ENCODE measurements at regions not wholly inside any gene's neighbourhood (a gene's known extent, or its start where the extent isn't known, plus 50 kb on each side); places are given as distances from the start of the nearest gene placed in this dataset.

GRCh38 chr5:2148312-2149194 lies 265.8 kb upstream of the IRX4 start:
- TF ChIP-seq POLR2AphosphoS5 (IDR thresholded peaks at IDR 0.05) = no peak
- TF ChIP-seq, protein P1, sequence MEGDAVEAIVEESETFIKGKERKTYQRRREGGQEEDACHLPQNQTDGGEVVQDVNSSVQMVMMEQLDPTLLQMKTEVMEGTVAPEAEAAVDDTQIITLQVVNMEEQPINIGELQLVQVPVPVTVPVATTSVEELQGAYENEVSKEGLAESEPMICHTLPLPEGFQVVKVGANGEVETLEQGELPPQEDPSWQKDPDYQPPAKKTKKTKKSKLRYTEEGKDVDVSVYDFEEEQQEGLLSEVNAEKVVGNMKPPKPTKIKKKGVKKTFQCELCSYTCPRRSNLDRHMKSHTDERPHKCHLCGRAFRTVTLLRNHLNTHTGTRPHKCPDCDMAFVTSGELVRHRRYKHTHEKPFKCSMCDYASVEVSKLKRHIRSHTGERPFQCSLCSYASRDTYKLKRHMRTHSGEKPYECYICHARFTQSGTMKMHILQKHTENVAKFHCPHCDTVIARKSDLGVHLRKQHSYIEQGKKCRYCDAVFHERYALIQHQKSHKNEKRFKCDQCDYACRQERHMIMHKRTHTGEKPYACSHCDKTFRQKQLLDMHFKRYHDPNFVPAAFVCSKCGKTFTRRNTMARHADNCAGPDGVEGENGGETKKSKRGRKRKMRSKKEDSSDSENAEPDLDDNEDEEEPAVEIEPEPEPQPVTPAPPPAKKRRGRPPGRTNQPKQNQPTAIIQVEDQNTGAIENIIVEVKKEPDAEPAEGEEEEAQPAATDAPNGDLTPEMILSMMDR (IDR thresholded peaks at IDR 0.05 in 8 of 11, conservative IDR thresholded peaks at IDR 0.05 in 3 of 11) = no peak
- no peak overlapping the region for H3K27ac ChIP-seq
- no peaks in the 10 kb centered on the region for H3K4me1 ChIP-seq
- WGBS, 5 donors = 73 to 88% (median 81%) methylated on average over 14 of the region's 14 CpGs
- peaks cover 0 to 34% (median 0%) of the 10 kb centered on the region in 7 donors for H3K27me3 ChIP-seq (replicated peaks in 1 of 7)
- intact Hi-C loops (cut with DNase I; ENCODE audit: low total_unique reads) = no loop called here
- H3K36me3 ChIP-seq = no peaks in the 10 kb centered on the region
- DNase-seq = peak; percentile 64
- H3K4me3 ChIP-seq = no peak overlapping the region
- H3K9me3 ChIP-seq = peaks cover 0 to 19% (median 5%) of the 10 kb centered on the region in 8 donors

DNA sequence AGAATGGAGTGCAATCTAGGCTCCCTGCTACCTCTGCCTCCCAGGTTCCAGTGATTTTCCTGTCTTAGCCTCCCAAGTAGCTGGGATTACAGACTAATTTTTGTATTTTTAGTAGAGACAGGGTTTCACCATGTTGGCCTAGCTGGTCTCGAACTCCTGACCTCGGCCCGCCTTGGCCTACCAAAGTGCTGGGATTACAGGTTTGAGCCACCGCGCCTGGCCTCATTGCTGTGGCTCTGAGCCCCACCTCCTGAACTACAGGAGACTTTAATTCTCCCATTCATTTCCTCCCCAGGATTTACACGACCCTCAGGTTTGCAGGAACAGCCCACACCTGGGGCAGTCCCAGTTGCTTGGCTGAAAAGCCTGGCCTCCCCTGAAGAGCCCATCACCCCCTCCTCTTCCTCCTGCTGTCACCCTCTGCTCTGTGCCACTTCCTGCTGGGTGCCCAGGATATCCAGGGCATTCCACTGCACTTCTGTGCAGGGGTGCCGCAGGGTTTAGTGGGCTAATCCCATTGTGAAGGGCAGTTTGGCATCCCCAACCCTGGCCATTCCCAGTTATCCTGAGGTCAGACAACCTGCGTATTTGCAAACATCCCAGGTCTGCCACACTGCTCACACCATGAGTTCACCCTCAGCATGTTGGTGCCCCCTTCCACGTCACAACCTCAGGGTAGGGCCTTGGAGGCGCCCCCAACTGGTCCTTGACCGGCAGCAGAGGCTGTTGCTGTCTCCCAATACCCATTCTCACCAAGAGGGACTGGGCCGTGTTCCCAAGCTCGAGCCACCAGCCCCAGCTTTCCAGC lies 265.0 kb upstream of the IRX4 start:
- 72 to 79% (median 78%) methylated on average over 13 of the region's 13 CpGs for WGBS, 5 donors
- no peaks in the 10 kb centered on the region for H3K4me1 ChIP-seq
- TF ChIP-seq POLR2AphosphoS5 (IDR thresholded peaks at IDR 0.05) = no peak
- TF ChIP-seq, protein P1 (IDR thresholded peaks at IDR 0.05 in 8 of 11, conservative IDR thresholded peaks at IDR 0.05 in 3 of 11) = no peak
- no peak for TF ChIP-seq POLR2A (IDR thresholded peaks at IDR 0.05)
- intact Hi-C loops (cut with DNase I; ENCODE audit: low total_unique reads) = no loop called here
- H3K36me3 ChIP-seq = no peaks in the 10 kb centered on the region
- H3K27me3 ChIP-seq (replicated peaks in 1 of 7) = peaks cover 0 to 42% (median 2%) of the 10 kb centered on the region in 7 donors
- H3K9me3 ChIP-seq = peaks cover 0 to 19% (median 5%) of the 10 kb centered on the region in 8 donors
- H3K27ac ChIP-seq = no peak overlapping the region
- no peak overlapping the region for H3K4me3 ChIP-seq
- DNase-seq = peak; percentile 64

GRCh38 chr5:2143646-2144353 lies 261.1 kb upstream of the IRX4 start:
- 75 to 88% (median 79%) methylated on average over 12 of the region's 12 CpGs for WGBS, 5 donors
- peak; percentile 39 for DNase-seq

More at GRCh38 chr5:2143646-2144353, 261.1 kb upstream of the IRX4 start:
- no peak overlapping the region for H3K4me3 ChIP-seq
- no peaks in the 10 kb centered on the region for H3K4me1 ChIP-seq
- intact Hi-C loops (cut with DNase I; ENCODE audit: low total_unique reads) = no loop called here
- no peak overlapping the region for H3K27ac ChIP-seq
- H3K9me3 ChIP-seq = peaks cover 0 to 14% (median 5%) of the 10 kb centered on the region in 8 donors
- no peak for TF ChIP-seq POLR2A (IDR thresholded peaks at IDR 0.05)
- TF ChIP-seq, protein P1 (IDR thresholded peaks at IDR 0.05 in 8 of 11, conservative IDR thresholded peaks at IDR 0.05 in 3 of 11) = no peak
- no peak for TF ChIP-seq POLR2AphosphoS5 (IDR thresholded peaks at IDR 0.05)
- H3K36me3 ChIP-seq = no peaks in the 10 kb centered on the region
- H3K27me3 ChIP-seq (replicated peaks in 1 of 7) = peaks cover 0 to 46% (median 0%) of the 10 kb centered on the region in 7 donors

Measured in spleen (tissue), 11 donors.